Naive thymus-derived CD8-positive, alpha-beta T cell (primary cell): ENCODE measurements at regions not wholly inside any gene's neighbourhood (a gene's known extent, or its start where the extent isn't known, plus 50 kb on each side); places are given as distances from the start of the nearest gene placed in this dataset.

Experiments
- ATAC-seq, 2 donors: fragments of 150-1000 bp; cut with Tn5 transposase in 1 of 2; sonication (Bioruptor Pico), chemical (Tn5 transposase) in 1 of 2; 1 replicate in 1 of 2; 2 replicates in 1 of 2; pipeline ENCODE4 v1.10.0; 2021; ENCODE audit warnings: mild to moderate bottlenecking in 2 of 2, moderate library complexity in 2 of 2
- POLR2A ChIA-PET: fragments of 350-600 bp; sonication (Branson Sonifier 250); formaldehyde crosslinking; loops from one replicate; lab custom pipeline; 2021; ENCODE audit warnings: antibody characterized with exemption; lab: Charles Lee
- DNase-seq, 10 donors: peaks; one replicate each; pipeline versions ENCODE4 v3.0.0 to v3.0.0-alpha.2; 2020 to 2022
- H3K27ac Mint-ChIP-seq, 10 donors: one replicate each; pipeline ENCODE4 v1.8.0; 2020 to 2022; ENCODE audit warnings: mild to moderate bottlenecking in 10 of 10, mixed read lengths in 10 of 10, moderate library complexity in 4 of 10, inconsistent platforms in 1 of 10
- H3K27me3 Mint-ChIP-seq, 5 donors: one replicate each; pipeline ENCODE4 v1.8.0; 2021 to 2022; ENCODE audit warnings: mixed read lengths in 5 of 5
- H3K36me3 Mint-ChIP-seq, 3 donors: one replicate each; pipeline ENCODE4 v1.8.0; 2020 to 2022; ENCODE audit warnings: mixed read lengths in 3 of 3, mild to moderate bottlenecking in 2 of 3, inconsistent platforms in 1 of 3
- H3K4me1 Mint-ChIP-seq, 4 donors: one replicate each; pipeline ENCODE4 v1.8.0; 2021 to 2022; ENCODE audit warnings: mixed read lengths in 4 of 4
- H3K4me3 Mint-ChIP-seq, 10 donors: one replicate each; pipeline ENCODE4 v1.8.0; 2020 to 2022; ENCODE audit warnings: mild to moderate bottlenecking in 10 of 10, mixed read lengths in 10 of 10, moderate library complexity in 6 of 10, inconsistent platforms in 1 of 10
- H3K9me3 Mint-ChIP-seq, 9 donors: one replicate each; pipeline ENCODE4 v1.8.0; 2020 to 2022; ENCODE audit warnings: mixed read lengths in 9 of 9, mild to moderate bottlenecking in 3 of 9, inconsistent platforms in 1 of 9, moderate library complexity in 1 of 9

DNA sequence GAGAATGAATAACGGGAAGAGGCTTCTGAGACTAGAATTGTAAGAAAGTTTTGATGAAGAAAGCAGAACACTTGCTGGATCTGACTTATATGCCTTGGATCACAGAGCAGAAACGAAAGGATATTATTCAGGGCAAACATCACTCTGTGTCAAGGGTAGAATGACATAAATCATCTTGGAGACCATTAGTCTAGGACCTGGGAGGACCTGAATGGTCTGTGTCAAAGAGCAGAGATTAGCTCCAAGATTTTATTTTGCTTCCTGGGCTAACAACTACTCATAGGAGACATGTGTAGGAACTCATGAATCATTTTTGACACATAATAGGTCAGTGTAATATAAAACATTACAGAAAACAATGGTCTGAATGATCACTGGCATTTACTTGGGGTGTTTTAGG is 417.9 kb downstream of the SLCO4C1 start:
- no peaks in the 10 kb centered on the region for H3K36me3 Mint-ChIP-seq
- no peaks in the 10 kb centered on the region for H3K9me3 Mint-ChIP-seq
- no peak for DNase-seq
- no peak for ATAC-seq
- POLR2A ChIA-PET = no interaction called here
- H3K4me1 Mint-ChIP-seq = no peaks in the 10 kb centered on the region
- no peaks in the 10 kb centered on the region for H3K27me3 Mint-ChIP-seq
- H3K4me3 Mint-ChIP-seq = no peak overlapping the region
- no peak overlapping the region for H3K27ac Mint-ChIP-seq

- POLR2A ChIA-PET = no interaction called here
- Mint-ChIP-seq H3K9me3 (no peaks in the 10 kb centered on the region), H3K27ac (no peak overlapping the region), H3K27me3 (no peaks in the 10 kb centered on the region), H3K36me3 (no peaks in the 10 kb centered on the region), H3K4me3 (no peak overlapping the region), H3K4me1 (no peaks in the 10 kb centered on the region)
- ATAC-seq (no peak), DNase-seq (no peak)
Measured at GRCh38 chr5:101877451-101877850, 418.6 kb downstream of the SLCO4C1 start.

- POLR2A ChIA-PET = no interaction called here
- ATAC-seq (no peak), DNase-seq (no peak)
- no peaks in the 10 kb centered on the region for H3K36me3 Mint-ChIP-seq
- no peak overlapping the region for H3K27ac Mint-ChIP-seq
- no peak overlapping the region for H3K4me3 Mint-ChIP-seq
- H3K9me3 Mint-ChIP-seq = peaks cover 0 to 13% (median 3%) of the 10 kb centered on the region in 9 donors
- no peaks in the 10 kb centered on the region for H3K27me3 Mint-ChIP-seq
- H3K4me1 Mint-ChIP-seq = no peaks in the 10 kb centered on the region
Measured at GRCh38 chr5:101866473-101866872, 429.6 kb downstream of the SLCO4C1 start.

DNA sequence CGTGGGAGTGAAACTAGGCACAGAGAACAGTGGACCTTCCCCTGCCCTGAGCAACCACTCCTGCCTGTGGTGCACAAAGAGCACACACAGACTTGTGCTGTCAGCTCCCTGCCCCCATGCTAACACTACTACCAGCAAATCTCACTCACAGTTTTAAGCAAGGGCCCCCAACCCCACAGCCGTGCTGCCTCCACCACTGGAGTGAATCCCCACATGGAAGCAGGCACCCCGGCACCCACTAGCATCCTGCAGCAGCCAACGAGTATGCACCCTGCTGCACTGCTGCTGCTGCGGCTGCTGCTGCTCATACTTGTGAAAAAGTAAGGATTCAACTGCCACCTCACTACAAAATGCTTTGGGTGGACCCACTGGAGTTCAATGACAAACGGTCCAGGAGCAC is 435.5 kb downstream of the SLCO4C1 start:
- H3K36me3 Mint-ChIP-seq = no peaks in the 10 kb centered on the region
- no peak overlapping the region for H3K4me3 Mint-ChIP-seq
- no peak overlapping the region for H3K27ac Mint-ChIP-seq
- no peaks in the 10 kb centered on the region for H3K27me3 Mint-ChIP-seq
- no peak for ATAC-seq
- H3K4me1 Mint-ChIP-seq = no peaks in the 10 kb centered on the region
- no peak for DNase-seq
- POLR2A ChIA-PET = no interaction called here
- H3K9me3 Mint-ChIP-seq = peaks cover 0 to 13% (median 5%) of the 10 kb centered on the region in 9 donors

DNA sequence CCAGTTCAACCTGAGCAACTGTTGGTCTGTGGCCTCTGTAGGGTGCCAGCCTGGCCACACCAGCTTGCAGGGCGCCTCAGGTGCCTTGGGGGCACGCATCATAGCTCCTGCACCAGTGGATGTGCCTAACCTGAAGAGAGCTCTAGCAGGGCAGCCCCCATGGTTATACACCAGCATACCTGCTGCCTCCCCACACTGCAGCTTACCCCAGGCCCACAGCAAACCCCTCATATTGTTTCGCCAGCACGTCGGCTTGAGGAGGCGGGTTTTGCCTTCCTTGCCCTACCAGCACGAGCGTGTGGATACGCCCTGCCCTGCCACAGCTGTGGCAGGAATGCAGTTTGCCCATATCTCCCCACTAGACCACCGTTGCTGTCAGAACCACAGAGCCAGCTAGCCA is 435.9 kb downstream of the SLCO4C1 start:
- no peak for ATAC-seq
- POLR2A ChIA-PET = no interaction called here
- Mint-ChIP-seq H3K4me1 (no peaks in the 10 kb centered on the region), H3K27ac (no peak overlapping the region), H3K9me3 (peaks cover 0 to 13% (median 5%) of the 10 kb centered on the region in 9 donors), H3K27me3 (no peaks in the 10 kb centered on the region), H3K4me3 (no peak overlapping the region), H3K36me3 (no peaks in the 10 kb centered on the region)
- DNase-seq = no peak

DNA sequence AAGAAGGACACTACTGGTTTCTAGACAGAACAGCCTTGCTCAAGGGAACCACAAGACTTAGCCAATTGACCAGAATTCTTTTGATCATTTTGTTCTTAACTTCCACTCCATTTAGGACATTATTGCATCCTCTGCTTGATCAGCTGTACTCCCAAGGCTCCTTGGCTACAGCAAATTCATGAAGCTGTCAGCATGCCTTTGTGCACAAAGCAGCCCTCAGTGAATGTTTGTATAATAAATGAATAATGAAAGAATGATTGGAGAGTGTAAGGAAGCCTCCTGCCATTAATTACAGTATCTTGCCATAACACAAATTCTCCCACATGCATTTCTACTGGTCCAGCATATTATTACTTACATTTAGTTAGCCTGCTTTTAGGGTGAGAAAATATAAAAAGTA is 449.6 kb downstream of the SLCO4C1 start:
- H3K4me1 Mint-ChIP-seq = no peaks in the 10 kb centered on the region
- DNase-seq (no peak), ATAC-seq (no peak)
- POLR2A ChIA-PET = no interaction called here
- no peak overlapping the region for H3K27ac Mint-ChIP-seq
- H3K4me3 Mint-ChIP-seq = no peak overlapping the region
- no peaks in the 10 kb centered on the region for H3K36me3 Mint-ChIP-seq
- H3K9me3 Mint-ChIP-seq = peaks cover 0 to 27% (median 12%) of the 10 kb centered on the region in 9 donors
- H3K27me3 Mint-ChIP-seq = no peaks in the 10 kb centered on the region

- Mint-ChIP-seq H3K27ac (no peak overlapping the region), H3K27me3 (no peaks in the 10 kb centered on the region), H3K9me3 (peaks cover 0 to 18% (median 5%) of the 10 kb centered on the region in 9 donors), H3K36me3 (no peaks in the 10 kb centered on the region), H3K4me3 (no peak overlapping the region), H3K4me1 (no peaks in the 10 kb centered on the region)
- DNase-seq (no peak), ATAC-seq (no peak)
- POLR2A ChIA-PET = no interaction called here
Measured at GRCh38 chr5:101843055-101843454, 453.0 kb downstream of the SLCO4C1 start.

DNA sequence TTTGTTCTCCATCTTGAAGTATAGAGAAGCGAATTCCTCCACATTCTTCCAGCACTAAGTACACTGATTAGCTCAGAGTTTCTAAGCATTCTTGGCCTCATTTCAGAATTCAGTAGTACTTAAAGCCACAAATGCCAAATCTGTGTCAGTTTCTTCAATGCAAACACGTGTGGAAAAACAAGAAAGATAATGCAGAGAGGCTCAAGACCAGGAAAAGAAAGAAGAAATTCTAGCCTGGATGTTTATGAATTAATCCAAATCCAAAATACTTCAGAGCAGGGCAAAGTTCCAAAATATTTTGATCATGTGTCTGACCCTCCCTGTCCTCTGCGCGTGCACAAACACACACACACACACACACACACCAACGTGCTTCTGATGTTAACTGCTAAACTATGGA is 457.6 kb downstream of the SLCO4C1 start:
- H3K4me1 Mint-ChIP-seq = no peaks in the 10 kb centered on the region
- peaks cover 0 to 10% (median 3%) of the 10 kb centered on the region in 9 donors for H3K9me3 Mint-ChIP-seq
- H3K4me3 Mint-ChIP-seq = no peak overlapping the region
- no peaks in the 10 kb centered on the region for H3K36me3 Mint-ChIP-seq
- DNase-seq (no peak), ATAC-seq (no peak)
- no peak overlapping the region for H3K27ac Mint-ChIP-seq
- no peaks in the 10 kb centered on the region for H3K27me3 Mint-ChIP-seq
- POLR2A ChIA-PET = no interaction called here

DNA sequence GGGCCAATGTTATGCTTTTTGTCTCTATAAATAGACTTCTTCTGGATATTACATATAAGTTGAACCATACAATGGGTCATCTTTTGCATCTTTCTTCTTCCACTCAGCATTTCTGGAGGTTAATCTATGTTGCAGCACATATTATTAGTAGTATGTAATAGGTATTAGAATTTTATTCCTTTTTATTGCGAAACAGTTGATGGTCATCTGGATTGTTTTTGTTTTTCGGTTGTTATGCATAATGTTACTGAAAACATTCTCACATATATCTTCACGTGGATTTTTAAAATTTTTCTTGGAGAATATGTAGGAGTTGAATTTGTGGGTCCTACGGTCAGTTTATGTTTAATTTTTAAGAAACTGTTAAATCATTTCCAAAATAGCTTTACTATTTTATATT is 466.8 kb downstream of the SLCO4C1 start:
- no peaks in the 10 kb centered on the region for H3K4me1 Mint-ChIP-seq
- H3K9me3 Mint-ChIP-seq = peaks cover 0 to 35% (median 10%) of the 10 kb centered on the region in 9 donors
- POLR2A ChIA-PET = no interaction called here
- H3K27me3 Mint-ChIP-seq = no peaks in the 10 kb centered on the region
- H3K4me3 Mint-ChIP-seq = no peak overlapping the region
- no peak overlapping the region for H3K27ac Mint-ChIP-seq
- no peak for DNase-seq
- no peak for ATAC-seq
- H3K36me3 Mint-ChIP-seq = peaks cover 0 to 4% (median 0%) of the 10 kb centered on the region in 3 donors

- Mint-ChIP-seq H3K4me1 (no peaks in the 10 kb centered on the region), H3K27me3 (no peaks in the 10 kb centered on the region), H3K4me3 (no peak overlapping the region), H3K27ac (no peak overlapping the region), H3K9me3 (peaks cover 0 to 9% (median 0%) of the 10 kb centered on the region in 9 donors), H3K36me3 (no peaks in the 10 kb centered on the region)
- ATAC-seq = no peak
- POLR2A ChIA-PET = no interaction called here
- DNase-seq = no peak
Measured at GRCh38 chr5:101811466-101811865, 484.6 kb downstream of the SLCO4C1 start.

DNA sequence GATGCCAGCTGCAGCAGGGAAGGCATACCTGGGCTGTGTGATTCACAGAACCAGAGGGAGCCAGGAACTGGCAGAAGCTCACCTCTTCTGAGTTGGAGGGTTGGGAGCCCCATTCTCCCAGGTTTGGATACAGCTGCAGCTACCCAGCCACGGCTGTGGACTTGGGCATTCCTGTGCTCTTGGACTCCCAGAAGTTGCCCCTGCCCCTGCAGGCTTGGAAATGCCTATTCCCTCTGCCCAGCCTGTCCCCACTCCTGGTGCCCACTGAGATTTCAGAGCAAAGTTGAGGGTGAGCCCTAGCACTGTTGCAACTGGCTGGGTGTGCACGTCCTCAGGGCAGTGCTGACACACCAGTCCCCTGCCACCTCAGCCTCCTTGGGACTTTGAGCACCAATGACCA is 489.7 kb downstream of the SLCO4C1 start:
- no peak for ATAC-seq
- Mint-ChIP-seq H3K27me3 (no peaks in the 10 kb centered on the region), H3K36me3 (no peaks in the 10 kb centered on the region), H3K4me3 (no peak overlapping the region), H3K27ac (no peak overlapping the region), H3K9me3 (peaks cover 0 to 9% (median 0%) of the 10 kb centered on the region in 9 donors), H3K4me1 (no peaks in the 10 kb centered on the region)
- POLR2A ChIA-PET = no interaction called here
- DNase-seq = no peak

DNA sequence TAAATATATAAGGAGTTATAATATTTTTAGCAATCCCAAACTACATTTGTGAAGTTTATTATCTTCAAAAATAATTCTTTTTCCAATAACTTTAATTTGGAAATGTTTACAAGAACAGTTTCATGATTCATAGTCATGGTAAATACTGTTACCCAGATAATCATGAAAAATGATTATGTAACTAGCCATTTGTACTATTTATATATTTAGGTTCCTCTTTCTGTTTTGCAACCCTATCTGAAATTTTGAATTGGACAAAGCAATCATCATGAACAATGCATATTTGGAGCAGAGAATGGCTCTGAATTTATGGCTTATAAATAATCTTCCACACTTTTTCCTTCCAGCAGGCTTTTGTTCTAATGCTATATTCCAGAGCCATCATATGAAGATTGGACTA is 499.7 kb downstream of the SLCO4C1 start:
- Mint-ChIP-seq H3K9me3 (peaks cover 0 to 25% (median 4%) of the 10 kb centered on the region in 9 donors), H3K4me1 (no peaks in the 10 kb centered on the region), H3K4me3 (no peak overlapping the region), H3K36me3 (no peaks in the 10 kb centered on the region), H3K27ac (no peak overlapping the region), H3K27me3 (no peaks in the 10 kb centered on the region)
- POLR2A ChIA-PET = no interaction called here
- DNase-seq = no peak
- ATAC-seq = no peak

- peaks cover 0 to 22% (median 0%) of the 10 kb centered on the region in 9 donors for H3K9me3 Mint-ChIP-seq
- H3K4me3 Mint-ChIP-seq = no peak overlapping the region
- peaks cover 0 to 4% (median 0%) of the 10 kb centered on the region in 5 donors for H3K27me3 Mint-ChIP-seq
- POLR2A ChIA-PET = no interaction called here
- ATAC-seq (no peak), DNase-seq (no peak)
- no peak overlapping the region for H3K27ac Mint-ChIP-seq
- H3K36me3 Mint-ChIP-seq = no peaks in the 10 kb centered on the region
- H3K4me1 Mint-ChIP-seq = no peaks in the 10 kb centered on the region
Measured at GRCh38 chr5:101788797-101789196, 507.3 kb downstream of the SLCO4C1 start.

DNA sequence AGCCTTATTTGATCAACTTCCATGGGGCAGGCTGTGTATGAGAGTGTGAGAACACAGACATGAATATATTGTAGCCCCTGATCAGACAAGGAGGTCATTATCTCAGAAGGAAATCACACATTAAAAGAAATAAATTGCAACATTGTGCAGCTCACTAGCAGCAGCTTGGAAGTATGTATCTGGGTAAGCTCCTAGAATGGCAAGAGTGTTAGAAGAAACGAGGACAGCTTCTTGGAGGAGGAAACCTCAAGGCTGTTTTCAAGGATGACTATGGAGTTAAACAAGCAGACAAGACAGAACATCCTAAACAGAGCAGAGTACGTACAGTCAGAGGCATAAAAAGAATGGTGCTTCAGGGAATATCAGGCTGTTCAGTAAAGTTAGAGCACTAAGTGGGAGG is 511.0 kb downstream of the SLCO4C1 start:
- Mint-ChIP-seq H3K27ac (no peak overlapping the region), H3K27me3 (peaks cover 0 to 4% (median 0%) of the 10 kb centered on the region in 5 donors), H3K9me3 (peaks cover 0 to 2% (median 0%) of the 10 kb centered on the region in 9 donors), H3K36me3 (no peaks in the 10 kb centered on the region), H3K4me1 (no peaks in the 10 kb centered on the region), H3K4me3 (no peak overlapping the region)
- POLR2A ChIA-PET = no interaction called here
- ATAC-seq (no peak), DNase-seq (no peak)
